Astrocyte (in vitro differentiated cells and primary cell): ENCODE measurements at regions not wholly inside any gene's neighbourhood (a gene's known extent, or its start where the extent isn't known, plus 50 kb on each side); places are given as distances from the start of the nearest gene placed in this dataset.

Experiments
- EZH2 ChIP-seq: IDR thresholded peaks from 2 replicates; pipeline ENCODE4 v1.6.1; 2012; ENCODE audit warnings: mild to moderate bottlenecking, low read length, inconsistent platforms; ENCODE audit not compliant: insufficient read depth
- TF ChIP-seq, protein P1 (sequence below): IDR thresholded peaks from 2 replicates; pipeline ENCODE4 v1.5.1; 2011; ENCODE audit warnings: low read depth, mild to moderate bottlenecking, inconsistent platforms, low read length, moderate library complexity; ENCODE audit not compliant: insufficient read depth

DNA sequence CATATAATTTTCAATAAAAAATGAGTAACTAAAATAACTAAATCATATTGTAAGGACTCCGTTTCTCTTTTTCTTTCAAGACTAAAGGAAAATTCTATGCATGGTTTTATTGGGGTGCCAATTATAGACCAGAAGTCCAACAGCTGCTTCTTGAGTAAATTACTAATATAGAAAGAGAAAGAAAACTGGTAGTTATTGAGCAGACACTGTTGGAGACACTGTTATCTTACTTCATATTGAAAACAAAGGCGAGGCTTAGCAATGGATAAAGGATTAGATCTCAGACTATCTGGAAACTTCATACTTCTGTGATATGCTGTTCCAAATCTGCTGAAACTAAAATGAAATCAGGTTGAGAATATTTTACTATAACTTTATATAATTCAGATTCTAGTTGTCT, 169.6 kb upstream of the EYS start:
- TF ChIP-seq, protein P1, sequence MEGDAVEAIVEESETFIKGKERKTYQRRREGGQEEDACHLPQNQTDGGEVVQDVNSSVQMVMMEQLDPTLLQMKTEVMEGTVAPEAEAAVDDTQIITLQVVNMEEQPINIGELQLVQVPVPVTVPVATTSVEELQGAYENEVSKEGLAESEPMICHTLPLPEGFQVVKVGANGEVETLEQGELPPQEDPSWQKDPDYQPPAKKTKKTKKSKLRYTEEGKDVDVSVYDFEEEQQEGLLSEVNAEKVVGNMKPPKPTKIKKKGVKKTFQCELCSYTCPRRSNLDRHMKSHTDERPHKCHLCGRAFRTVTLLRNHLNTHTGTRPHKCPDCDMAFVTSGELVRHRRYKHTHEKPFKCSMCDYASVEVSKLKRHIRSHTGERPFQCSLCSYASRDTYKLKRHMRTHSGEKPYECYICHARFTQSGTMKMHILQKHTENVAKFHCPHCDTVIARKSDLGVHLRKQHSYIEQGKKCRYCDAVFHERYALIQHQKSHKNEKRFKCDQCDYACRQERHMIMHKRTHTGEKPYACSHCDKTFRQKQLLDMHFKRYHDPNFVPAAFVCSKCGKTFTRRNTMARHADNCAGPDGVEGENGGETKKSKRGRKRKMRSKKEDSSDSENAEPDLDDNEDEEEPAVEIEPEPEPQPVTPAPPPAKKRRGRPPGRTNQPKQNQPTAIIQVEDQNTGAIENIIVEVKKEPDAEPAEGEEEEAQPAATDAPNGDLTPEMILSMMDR = no peak
- TF ChIP-seq EZH2 = no peak
